OCI-M2 (cell line): ENCODE measurements at regions not wholly inside any gene's neighbourhood (a gene's known extent, or its start where the extent isn't known, plus 50 kb on each side); places are given as distances from the start of the nearest gene placed in this dataset.

Experiments
- DNase-seq: peaks from one replicate; lab custom pipeline; 2025; ENCODE audit not compliant: unreplicated experiment; lab: John Stamatoyannopoulos, UW

- no peak for DNase-seq
Measured at GRCh38 chr3:94258851-94259250, 196.0 kb downstream of the NSUN3 start.

- DNase-seq = no peak
Measured at GRCh38 chr3:94259291-94259690, 196.4 kb downstream of the NSUN3 start.

- no peak for DNase-seq
Measured at GRCh38 chr3:94269763-94270162, 206.9 kb downstream of the NSUN3 start.

GRCh38 chr3:94272016-94272415, 209.2 kb downstream of the NSUN3 start:
- DNase-seq = no peak

- DNase-seq = no peak
Measured at GRCh38 chr3:94280958-94281357, 218.1 kb downstream of the NSUN3 start.

- no peak for DNase-seq
Measured at GRCh38 chr3:94285872-94286271, 223.0 kb downstream of the NSUN3 start.

- DNase-seq = no peak
Measured at GRCh38 chr3:94291686-94292085, 228.8 kb downstream of the NSUN3 start.

GRCh38 chr3:94292151-94292550, 229.3 kb downstream of the NSUN3 start:
- DNase-seq = no peak

GRCh38 chr3:94293793-94294195, 230.9 kb downstream of the NSUN3 start:
- DNase-seq = no peak

- no peak for DNase-seq
Measured at GRCh38 chr3:94294806-94295205, 231.9 kb downstream of the NSUN3 start.

- DNase-seq = no peak
Measured at GRCh38 chr3:94299716-94300115, 236.9 kb downstream of the NSUN3 start.

GRCh38 chr3:94301366-94301765, 238.5 kb downstream of the NSUN3 start:
- DNase-seq = no peak

- DNase-seq = no peak
Measured at GRCh38 chr3:94303266-94303665, 240.4 kb downstream of the NSUN3 start.

GRCh38 chr3:94303897-94304296, 241.0 kb downstream of the NSUN3 start:
- DNase-seq = no peak

- DNase-seq = no peak
Measured at GRCh38 chr3:94304954-94305353, 242.1 kb downstream of the NSUN3 start.

GRCh38 chr3:94305835-94306611, 243.2 kb downstream of the NSUN3 start:
- no peak for DNase-seq

- no peak for DNase-seq
Measured at GRCh38 chr3:94307588-94307987, 244.7 kb downstream of the NSUN3 start.

GRCh38 chr3:94308767-94309166, 245.9 kb downstream of the NSUN3 start:
- DNase-seq = no peak

GRCh38 chr3:94310341-94311135, 247.7 kb downstream of the NSUN3 start:
- DNase-seq = no peak

- DNase-seq = no peak
Measured at GRCh38 chr3:94311651-94312050, 248.8 kb downstream of the NSUN3 start.

GRCh38 chr3:94314218-94314883, 251.5 kb downstream of the NSUN3 start:
- no peak for DNase-seq

GRCh38 chr3:94317017-94317416, 254.2 kb downstream of the NSUN3 start:
- DNase-seq = no peak
